ENCODE measurements at regions not wholly inside any gene's neighbourhood (a gene's known extent, or its start where the extent isn't known, plus 50 kb on each side); places are given as distances from the start of the nearest gene placed in this dataset.

DNA sequence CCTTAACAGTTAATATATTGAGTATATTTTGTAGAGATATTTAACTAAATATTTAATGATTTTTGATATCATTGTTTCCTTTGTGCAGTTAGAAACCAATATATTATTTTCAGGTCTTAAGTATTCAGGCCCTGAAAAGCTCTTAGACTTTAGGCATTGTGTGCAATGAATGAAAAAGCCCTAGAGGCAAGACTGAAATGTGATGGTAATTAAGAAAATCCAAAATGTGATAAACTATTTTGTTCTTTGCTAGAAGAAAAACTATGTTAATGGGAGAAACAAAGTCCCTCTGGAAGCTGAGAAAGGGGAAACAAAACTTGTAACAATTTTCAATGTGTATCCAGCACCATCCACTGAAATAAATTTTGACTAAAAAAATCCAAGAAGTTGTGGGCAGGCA is 54.6 kb upstream of the SSR3 start (continued):
- TF ChIP-seq REST (IDR thresholded peaks at IDR 0.05; ENCODE audit: unreplicated experiment) (no peak), ZNF114 (CRISPR knock-in tag; IDR thresholded peaks at IDR 0.05) (no peak), ZNF331 (CRISPR knock-in tag; IDR thresholded peaks at IDR 0.05; ENCODE audit: low read depth) (no peak), POLR2AphosphoS5 (IDR thresholded peaks at IDR 0.05; ENCODE audit: low read depth) (no peak)
- TF ChIP-seq, protein P1, sequence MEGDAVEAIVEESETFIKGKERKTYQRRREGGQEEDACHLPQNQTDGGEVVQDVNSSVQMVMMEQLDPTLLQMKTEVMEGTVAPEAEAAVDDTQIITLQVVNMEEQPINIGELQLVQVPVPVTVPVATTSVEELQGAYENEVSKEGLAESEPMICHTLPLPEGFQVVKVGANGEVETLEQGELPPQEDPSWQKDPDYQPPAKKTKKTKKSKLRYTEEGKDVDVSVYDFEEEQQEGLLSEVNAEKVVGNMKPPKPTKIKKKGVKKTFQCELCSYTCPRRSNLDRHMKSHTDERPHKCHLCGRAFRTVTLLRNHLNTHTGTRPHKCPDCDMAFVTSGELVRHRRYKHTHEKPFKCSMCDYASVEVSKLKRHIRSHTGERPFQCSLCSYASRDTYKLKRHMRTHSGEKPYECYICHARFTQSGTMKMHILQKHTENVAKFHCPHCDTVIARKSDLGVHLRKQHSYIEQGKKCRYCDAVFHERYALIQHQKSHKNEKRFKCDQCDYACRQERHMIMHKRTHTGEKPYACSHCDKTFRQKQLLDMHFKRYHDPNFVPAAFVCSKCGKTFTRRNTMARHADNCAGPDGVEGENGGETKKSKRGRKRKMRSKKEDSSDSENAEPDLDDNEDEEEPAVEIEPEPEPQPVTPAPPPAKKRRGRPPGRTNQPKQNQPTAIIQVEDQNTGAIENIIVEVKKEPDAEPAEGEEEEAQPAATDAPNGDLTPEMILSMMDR (conservative IDR thresholded peaks at IDR 0.05; ENCODE audit: low read depth in 2 of 2) = no peak

DNA sequence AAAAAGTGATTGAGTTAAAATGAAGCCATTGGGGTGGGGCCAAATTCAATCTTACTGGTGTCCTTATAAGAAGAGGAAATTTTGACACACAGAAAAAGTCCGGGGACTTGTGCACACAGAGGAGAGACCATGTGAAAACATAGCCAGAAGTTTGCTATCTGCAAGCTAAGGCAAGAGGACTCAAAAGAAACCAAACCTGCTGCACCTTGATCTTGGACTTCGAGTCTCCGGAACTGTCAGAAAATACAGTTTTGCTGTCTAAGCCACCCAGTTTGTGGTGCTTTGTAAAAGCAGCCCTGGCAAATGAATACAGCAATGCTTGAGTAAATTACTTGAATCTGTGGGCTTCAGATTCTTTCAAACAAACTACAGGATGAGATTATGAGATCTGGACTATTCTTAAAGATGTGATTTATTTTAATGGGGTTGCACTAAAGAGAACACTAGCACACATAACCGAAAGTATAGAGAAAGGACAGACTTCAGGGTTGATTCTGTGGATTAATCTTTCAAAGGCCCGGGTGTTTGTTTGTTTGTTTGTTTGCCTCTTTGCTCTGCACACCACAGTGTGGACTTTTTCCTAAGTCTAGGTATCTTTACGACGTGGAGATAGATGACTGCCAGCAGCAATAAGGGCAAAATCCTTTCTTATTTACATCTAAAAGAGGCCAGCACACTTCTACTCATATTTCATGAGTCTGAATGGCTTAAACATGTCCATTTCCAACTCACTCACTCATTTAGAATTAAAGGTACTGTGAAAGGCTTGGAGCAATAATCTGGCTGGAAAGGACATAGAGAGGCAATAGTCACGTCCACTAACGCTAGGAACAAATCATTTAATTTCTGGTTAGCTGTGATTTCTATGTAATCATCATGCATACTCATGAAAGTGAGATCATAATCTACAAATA is 53.9 kb upstream of the SSR3 start:
- H3K27ac ChIP-seq (ENCODE audit: low read depth) = no peak overlapping the region
- no peak for ATAC-seq
- TF ChIP-seq, protein P2, sequence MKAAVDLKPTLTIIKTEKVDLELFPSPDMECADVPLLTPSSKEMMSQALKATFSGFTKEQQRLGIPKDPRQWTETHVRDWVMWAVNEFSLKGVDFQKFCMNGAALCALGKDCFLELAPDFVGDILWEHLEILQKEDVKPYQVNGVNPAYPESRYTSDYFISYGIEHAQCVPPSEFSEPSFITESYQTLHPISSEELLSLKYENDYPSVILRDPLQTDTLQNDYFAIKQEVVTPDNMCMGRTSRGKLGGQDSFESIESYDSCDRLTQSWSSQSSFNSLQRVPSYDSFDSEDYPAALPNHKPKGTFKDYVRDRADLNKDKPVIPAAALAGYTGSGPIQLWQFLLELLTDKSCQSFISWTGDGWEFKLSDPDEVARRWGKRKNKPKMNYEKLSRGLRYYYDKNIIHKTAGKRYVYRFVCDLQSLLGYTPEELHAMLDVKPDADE (IDR thresholded peaks at IDR 0.05) = no peak
- TF ChIP-seq REST (IDR thresholded peaks at IDR 0.05; ENCODE audit: unreplicated experiment) = no peak

More for the DNA sequence above, 53.9 kb upstream of the SSR3 start:
- H2AFZ ChIP-seq = peak overlapping the region; percentile 45; the same call in 1 of the 2 replicates
- Mint-ChIP-seq H3K27me3 (ENCODE audit: insufficient read depth, low read depth, poor library complexity) (peaks cover 12% of the 10 kb centered on the region), H3K9me3 (no peaks in the 10 kb centered on the region), H3K36me3 (ENCODE audit: low read depth) (no peaks in the 10 kb centered on the region), H3K4me3 (no peak overlapping the region), H3K27ac (no peak overlapping the region), H3K4me1 (peaks cover 16% of the 10 kb centered on the region)
- no peaks in the 10 kb centered on the region for H3K79me2 ChIP-seq (replicated peaks; ENCODE audit: insufficient read depth)
- DNase-seq (ENCODE audit: low spot score) = no peak
- H3F3A ChIP-seq (replicated peaks; ENCODE audit: low read depth) = no peaks in the 10 kb centered on the region
- peaks cover 10% of the 10 kb centered on the region for H3K4me1 ChIP-seq (ENCODE audit: insufficient read depth)
- H3K4me2 ChIP-seq = no peak overlapping the region
- H4K20me1 ChIP-seq (replicated peaks; ENCODE audit: insufficient read depth) = no peaks in the 10 kb centered on the region
- H3K27me3 ChIP-seq (ENCODE audit: insufficient read depth) = peaks cover 14% of the 10 kb centered on the region
- no peaks in the 10 kb centered on the region for H3K36me3 ChIP-seq (ENCODE audit: insufficient read depth)
- no peak overlapping the region for H3K4me3 ChIP-seq
- H3K9me2 ChIP-seq (ENCODE audit: insufficient read depth) = 0 out of 2 replicates have a peak, but pooled peaks cover 3% of the 10 kb centered on the region

Measured in GM23338 (cell line).